HG02678 (cell line): ENCODE measurements at regions not wholly inside any gene's neighbourhood (a gene's known extent, or its start where the extent isn't known, plus 50 kb on each side); places are given as distances from the start of the nearest gene placed in this dataset.

Experiments
- ATAC-seq: cut with Tn5 transposase; IDR thresholded peaks from one replicate; pipeline ENCODE4 v1.9.1; 2021; ENCODE audit warnings: mild to moderate bottlenecking, moderate library complexity; ENCODE audit not compliant: unreplicated experiment

- no peak for ATAC-seq
These were observed 431.9 kb downstream of the ADAMTS20 start for GRCh38 chr12:43120150-43120549.

- no peak for ATAC-seq
These were observed 433.1 kb downstream of the ADAMTS20 start for GRCh38 chr12:43118881-43119280.

GRCh38 chr12:43118234-43118633 lies 433.8 kb downstream of the ADAMTS20 start:
- ATAC-seq: no peak

- ATAC-seq: no peak
These were observed 434.6 kb downstream of the ADAMTS20 start for GRCh38 chr12:43117226-43117930.

DNA sequence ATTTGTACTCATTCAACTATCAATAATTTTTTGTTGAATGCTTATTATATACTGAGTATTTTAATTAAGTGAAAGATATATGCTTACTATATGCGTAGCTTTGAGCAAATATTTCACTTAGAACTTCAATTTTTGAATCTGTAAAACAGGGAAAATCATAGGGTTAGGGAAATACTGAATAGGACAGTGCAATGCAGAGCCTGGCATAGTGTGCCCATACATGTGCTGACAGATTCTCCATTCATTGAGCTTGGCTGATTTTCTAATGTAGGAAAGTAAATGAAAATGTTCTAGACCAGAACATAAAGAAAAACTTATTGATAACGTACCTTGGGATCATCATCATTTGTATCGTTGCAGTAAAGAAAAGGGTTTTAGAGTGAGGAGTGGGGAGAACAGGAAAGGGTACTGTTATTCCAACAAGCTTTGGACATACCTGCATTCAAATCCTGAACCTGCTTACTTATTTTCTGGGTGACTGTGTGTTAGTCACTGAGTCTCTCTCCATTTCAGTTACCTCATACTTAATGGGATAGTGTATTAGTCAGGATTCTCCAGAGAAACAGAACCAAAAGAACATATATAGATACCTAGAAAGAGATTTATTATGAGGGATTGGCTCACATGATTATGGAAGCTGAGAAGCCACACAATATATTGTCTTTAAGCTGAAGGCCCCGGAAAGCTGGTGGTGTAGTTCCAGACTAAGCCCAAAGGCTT lies 436.4 kb downstream of the ADAMTS20 start:
- no peak for ATAC-seq

DNA sequence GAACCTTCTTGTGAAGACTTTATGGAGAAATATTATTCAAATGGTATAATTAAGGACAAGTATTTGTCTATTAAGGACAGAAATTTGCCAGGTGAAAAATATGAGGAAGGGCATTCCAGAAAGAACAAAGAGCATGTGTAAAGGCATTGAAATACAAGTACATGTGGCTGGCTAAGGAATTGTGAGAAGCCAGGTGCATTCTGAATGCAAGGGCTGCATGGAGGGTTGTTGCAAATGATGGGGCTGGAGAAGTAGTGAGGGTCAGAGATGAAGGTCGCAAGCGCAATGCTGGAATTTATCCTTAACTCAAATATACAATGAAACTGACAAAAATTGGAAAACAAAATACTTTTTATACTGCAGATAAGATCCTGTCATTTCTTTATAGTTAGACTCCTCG lies 437.7 kb downstream of the ADAMTS20 start:
- no peak for ATAC-seq

DNA sequence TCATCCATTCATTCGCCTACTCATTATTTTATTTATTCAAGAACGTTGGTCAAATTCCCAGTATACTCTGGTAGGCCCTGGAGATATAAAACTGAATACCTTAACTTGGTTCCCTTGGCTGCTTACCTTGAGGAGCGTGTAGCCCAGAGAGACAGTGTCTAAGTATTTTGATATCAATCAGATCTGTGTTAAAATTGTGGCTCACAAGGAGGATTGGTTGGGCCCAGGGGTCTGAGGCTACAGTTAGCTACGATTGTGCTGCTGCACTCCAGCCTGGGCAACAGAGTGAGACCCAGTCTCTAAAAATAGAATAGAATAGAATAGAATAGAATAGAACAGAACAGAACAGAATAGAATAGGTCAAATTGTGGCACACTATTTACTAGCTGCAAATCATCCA lies 438.4 kb downstream of the ADAMTS20 start:
- ATAC-seq: no peak

GRCh38 chr12:43113135-43113534 lies 438.9 kb downstream of the ADAMTS20 start:
- no peak for ATAC-seq

- ATAC-seq: no peak
These were observed 439.7 kb downstream of the ADAMTS20 start for GRCh38 chr12:43112101-43112920.

- no peak for ATAC-seq
These were observed 440.4 kb downstream of the ADAMTS20 start for GRCh38 chr12:43111608-43112007.

DNA sequence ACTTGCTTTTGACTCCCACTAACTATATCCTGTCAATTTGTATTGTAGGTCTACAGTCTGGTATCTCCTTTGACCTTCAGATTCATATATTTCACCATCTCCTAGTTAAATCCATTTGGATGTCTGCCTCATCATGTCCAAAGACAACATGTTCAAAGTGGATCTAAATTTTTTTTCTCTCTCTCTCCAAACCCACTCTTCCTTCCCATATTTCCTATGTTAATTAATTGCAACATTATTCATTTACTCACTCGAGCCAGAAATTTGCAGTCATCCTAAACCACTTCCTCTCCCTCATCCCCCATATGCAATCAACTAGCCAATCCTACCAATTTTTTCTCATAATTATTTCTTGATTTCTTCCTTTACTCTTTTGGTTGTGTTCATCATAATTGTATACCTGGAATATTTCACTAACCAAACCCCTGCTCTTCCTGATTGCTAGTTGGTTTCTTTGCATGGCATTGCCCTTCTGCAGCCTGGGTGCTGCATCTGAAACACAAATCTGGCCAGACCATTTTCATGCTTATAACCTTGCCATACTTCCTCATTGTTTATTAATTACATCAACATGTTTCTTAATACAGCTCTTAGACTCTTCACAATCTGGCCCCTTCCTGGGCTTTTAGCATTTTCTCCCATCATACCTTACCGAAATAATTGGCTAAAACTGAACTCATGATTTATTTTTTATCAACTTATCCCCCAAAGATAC lies 442.2 kb downstream of the ADAMTS20 start:
- no peak for ATAC-seq

DNA sequence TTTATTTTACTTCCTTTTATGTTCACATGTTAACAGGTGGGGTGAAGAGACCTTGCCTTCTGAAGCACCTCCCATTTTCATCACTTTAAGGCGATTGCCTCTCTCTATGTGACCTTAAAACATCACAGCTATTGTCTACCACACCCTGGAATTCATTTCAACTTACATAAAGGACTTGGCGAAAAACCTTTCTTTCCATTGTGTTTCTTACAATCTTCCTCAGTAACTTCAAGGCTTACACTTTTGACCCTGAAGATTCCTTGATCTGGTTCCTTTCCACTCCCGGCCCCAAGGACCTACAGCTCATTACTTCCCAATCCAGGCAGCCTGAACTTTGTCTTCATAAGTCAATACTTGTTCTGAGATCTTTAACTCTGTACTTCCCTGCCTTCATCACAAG lies 443.3 kb downstream of the ADAMTS20 start:
- no peak for ATAC-seq

DNA sequence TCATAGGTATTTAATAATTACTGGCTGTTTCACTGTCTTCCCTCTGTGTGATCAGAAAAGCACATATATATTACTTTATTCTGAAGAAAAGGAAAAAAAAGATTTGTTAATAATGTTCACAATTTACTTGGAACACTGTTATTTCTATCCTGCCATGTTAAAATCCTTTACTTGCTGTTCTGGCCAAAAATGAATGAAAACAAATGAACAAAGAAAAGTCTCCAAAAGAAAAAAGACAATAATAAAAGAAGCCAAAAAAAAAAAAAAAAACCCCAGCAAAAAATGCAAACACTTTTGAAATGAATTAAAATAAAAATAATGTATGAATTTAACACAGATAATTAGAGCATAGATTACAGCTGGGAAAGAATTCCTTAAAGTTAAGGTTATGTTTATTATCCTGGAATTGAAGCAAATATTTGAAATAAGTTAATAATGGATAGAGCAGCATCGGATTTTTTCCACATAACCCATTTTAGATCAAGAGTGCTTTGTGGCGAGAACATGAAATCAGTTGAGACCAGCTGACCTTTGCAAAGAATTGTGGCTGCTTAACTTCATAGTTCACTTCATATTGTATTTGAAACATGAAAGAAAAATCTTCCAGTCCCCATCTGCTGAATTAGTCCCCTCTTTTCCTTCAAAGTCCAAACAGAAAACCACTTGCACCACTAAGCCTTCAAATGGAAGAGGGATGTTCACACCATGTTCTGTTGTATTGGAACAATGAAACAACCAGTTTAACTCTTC lies 444.8 kb downstream of the ADAMTS20 start:
- no peak for ATAC-seq

GRCh38 chr12:43106355-43106754 lies 445.6 kb downstream of the ADAMTS20 start:
- no peak for ATAC-seq

- no peak for ATAC-seq
These were observed 446.5 kb downstream of the ADAMTS20 start for GRCh38 chr12:43105426-43105981.

GRCh38 chr12:43104494-43104893 lies 447.5 kb downstream of the ADAMTS20 start:
- ATAC-seq: no peak

- no peak for ATAC-seq
These were observed 448.1 kb downstream of the ADAMTS20 start for GRCh38 chr12:43103866-43104265.

GRCh38 chr12:43102546-43103264 lies 449.3 kb downstream of the ADAMTS20 start:
- no peak for ATAC-seq

DNA sequence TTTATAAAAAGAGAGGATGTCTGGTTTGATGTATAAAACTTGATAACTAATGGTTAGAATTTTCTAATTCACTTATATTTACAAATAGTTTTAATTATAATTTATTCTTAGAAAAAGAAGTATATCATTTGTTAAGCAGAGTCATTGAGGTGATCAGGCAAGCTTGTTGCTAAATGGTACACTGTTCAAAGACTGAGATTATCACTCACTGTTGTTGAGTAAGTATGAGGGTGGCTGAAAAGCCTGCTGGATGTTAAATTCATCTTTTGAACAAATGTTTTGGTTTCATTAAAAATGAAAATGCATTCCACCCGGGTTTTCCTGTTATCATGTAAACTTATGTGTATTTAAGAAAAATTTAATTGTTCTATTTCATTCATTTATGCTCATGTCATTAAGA lies 451.8 kb downstream of the ADAMTS20 start:
- no peak for ATAC-seq
